HepG2 (cell line): ENCODE measurements at regions not wholly inside any gene's neighbourhood (a gene's known extent, or its start where the extent isn't known, plus 50 kb on each side); places are given as distances from the start of the nearest gene placed in this dataset.

Experiments
- ATRX ChIP-seq: sonication (generic); formaldehyde crosslinking; IDR thresholded peaks from 2 replicates; pipeline ENCODE4 v1.4.0; 2020; ENCODE audit warnings: missing genetic modification reagents, borderline replicate concordance
- EEA1 ChIP-seq: sonication (generic); formaldehyde crosslinking; IDR thresholded peaks from 2 replicates; pipeline ENCODE4 v1.5.1; 2020; ENCODE audit warnings: mild to moderate bottlenecking, missing genetic modification reagents, borderline replicate concordance
- ETV6 ChIP-seq: sonication (generic); formaldehyde crosslinking; conservative IDR thresholded peaks from 2 replicates; pipeline ENCODE4 v1.4.0; 2020; ENCODE audit warnings: missing genetic modification reagents
- FOXP1 ChIP-seq, 2 experiments: fragments of 450-650 bp in 1 of 2; IDR thresholded peaks; 2 replicates each; pipeline ENCODE4 v1.6.1; 2017 to 2018; ENCODE audit warnings: antibody characterized with exemption in 1 of 2
- GATA4 ChIP-seq: sonication (generic); IDR thresholded peaks from 2 replicates; pipeline ENCODE4 v1.6.1; 2016; ENCODE audit warnings: antibody characterized with exemption, low read depth, borderline replicate concordance
- GLI4 ChIP-seq: sonication (generic); formaldehyde crosslinking; IDR thresholded peaks from 2 replicates; pipeline ENCODE4 v1.5.1; 2020; ENCODE audit warnings: missing genetic modification reagents, mild to moderate bottlenecking, moderate library complexity, borderline replicate concordance
- HDAC1 ChIP-seq: sonication (generic); formaldehyde crosslinking; IDR thresholded peaks from 2 replicates; pipeline ENCODE4 v1.5.1; 2020; ENCODE audit warnings: mild to moderate bottlenecking, missing genetic modification reagents
- IKZF1 ChIP-seq: fragments of 450-650 bp; IDR thresholded peaks from 2 replicates; pipeline ENCODE4 v1.7.1; 2016
- IRF2 ChIP-seq: IDR thresholded peaks from 2 replicates; pipeline ENCODE4 v1.6.1; 2018; ENCODE audit warnings: missing genetic modification reagents, missing compliant biosample characterization
- MIER3 ChIP-seq: IDR thresholded peaks from 2 replicates; pipeline ENCODE4 v1.6.1; 2016; ENCODE audit warnings: missing compliant biosample characterization, borderline replicate concordance
- NFATC3 ChIP-seq: sonication (generic); formaldehyde crosslinking; IDR thresholded peaks from 2 replicates; pipeline ENCODE4 v1.5.1; 2020; ENCODE audit warnings: mild to moderate bottlenecking, missing genetic modification reagents
- NONO ChIP-seq, 2 experiments: fragments of 450-650 bp in 1 of 2; sonication (generic) in 1 of 2; formaldehyde crosslinking in 1 of 2; IDR thresholded peaks in 1 of 2; conservative IDR thresholded peaks in 1 of 2; 2 replicates each; pipeline versions ENCODE4 v1.6.1 to v1.8.0; 2017 to 2022; ENCODE audit warnings: mild to moderate bottlenecking in 1 of 2, missing genetic modification reagents in 1 of 2, moderate library complexity in 1 of 2
- POLR2A ChIP-seq, 2 experiments: IDR thresholded peaks; 2 replicates each; pipeline ENCODE4 v1.6.1; 2011; ENCODE audit warnings: low read depth in 2 of 2, low read length in 2 of 2, mild to moderate bottlenecking in 1 of 2, moderate library complexity in 1 of 2; ENCODE audit not compliant: insufficient read depth in 1 of 2
- POLR2AphosphoS2 ChIP-seq: IDR thresholded peaks from 2 replicates; pipeline ENCODE4 v1.6.1; 2011; ENCODE audit warnings: low read depth, low read length, improper control_type of control experiment
- SAFB2 ChIP-seq: sonication (generic); formaldehyde crosslinking; IDR thresholded peaks from 2 replicates; pipeline ENCODE4 v1.5.1; 2020; ENCODE audit warnings: missing genetic modification reagents, low read depth, mild to moderate bottlenecking, borderline replicate concordance
- SETDB1 ChIP-seq: sonication (generic); formaldehyde crosslinking; IDR thresholded peaks from 2 replicates; pipeline ENCODE4 v1.5.1; 2020; ENCODE audit warnings: missing genetic modification reagents, mild to moderate bottlenecking, borderline replicate concordance
- SNAPC2 ChIP-seq: sonication (generic); formaldehyde crosslinking; IDR thresholded peaks from 2 replicates; pipeline ENCODE4 v1.8.1; 2022; ENCODE audit warnings: mild to moderate bottlenecking, missing genetic modification reagents
- ZNF121 ChIP-seq: sonication (generic); formaldehyde crosslinking; IDR thresholded peaks from 2 replicates; pipeline ENCODE4 v1.5.0; 2020; ENCODE audit warnings: mild to moderate bottlenecking, missing genetic modification reagents
- ZNF282 ChIP-seq: fragments of 450-650 bp; IDR thresholded peaks from 2 replicates; pipeline ENCODE4 v1.6.1; 2018; ENCODE audit not compliant: partially characterized antibody
- ZNF30 ChIP-seq: sonication (generic); formaldehyde crosslinking; IDR thresholded peaks from 2 replicates; pipeline ENCODE4 v1.5.0; 2020; ENCODE audit warnings: mild to moderate bottlenecking, missing genetic modification reagents
- ZNF337 ChIP-seq: sonication (generic); formaldehyde crosslinking; IDR thresholded peaks from 2 replicates; pipeline ENCODE4 v1.5.1; 2020; ENCODE audit warnings: missing genetic modification reagents, low read depth, mild to moderate bottlenecking, borderline replicate concordance
- ZNF33B ChIP-seq: sonication (generic); formaldehyde crosslinking; IDR thresholded peaks from 2 replicates; pipeline ENCODE4 v1.5.1; 2020; ENCODE audit warnings: mild to moderate bottlenecking, missing genetic modification reagents
- ZNF543 ChIP-seq: sonication (generic); formaldehyde crosslinking; IDR thresholded peaks from 2 replicates; pipeline ENCODE4 v1.4.0; 2020; ENCODE audit warnings: mild to moderate bottlenecking, missing genetic modification reagents
- ZNF552 ChIP-seq: sonication (generic); formaldehyde crosslinking; IDR thresholded peaks from 2 replicates; pipeline ENCODE4 v1.9.0; 2022; ENCODE audit warnings: missing genetic modification reagents, mild to moderate bottlenecking, borderline replicate concordance
- ZNF572 ChIP-seq: sonication (generic); formaldehyde crosslinking; IDR thresholded peaks from 2 replicates; pipeline ENCODE4 v1.5.1; 2020; ENCODE audit warnings: mild to moderate bottlenecking, missing genetic modification reagents
- ZNF598 ChIP-seq: sonication (generic); formaldehyde crosslinking; IDR thresholded peaks from 2 replicates; pipeline ENCODE4 v1.5.1; 2020; ENCODE audit warnings: mild to moderate bottlenecking, missing genetic modification reagents, borderline replicate concordance
- ZNF629 ChIP-seq: sonication (generic); formaldehyde crosslinking; conservative IDR thresholded peaks from 2 replicates; pipeline ENCODE4 v1.5.0; 2020; ENCODE audit warnings: missing genetic modification reagents
- ZNF775 ChIP-seq: sonication (generic); formaldehyde crosslinking; IDR thresholded peaks from 2 replicates; pipeline ENCODE4 v1.4.0; 2020; ENCODE audit warnings: missing genetic modification reagents, mild to moderate bottlenecking, moderate library complexity, borderline replicate concordance
- ZNF839 ChIP-seq: sonication (generic); formaldehyde crosslinking; IDR thresholded peaks from 2 replicates; pipeline ENCODE4 v1.4.0; 2020; ENCODE audit warnings: missing genetic modification reagents, mild to moderate bottlenecking, borderline replicate concordance
- TF ChIP-seq, protein P1 (sequence below): sonication (generic); formaldehyde crosslinking; IDR thresholded peaks from 2 replicates; pipeline ENCODE4 v1.5.1; 2020; ENCODE audit warnings: missing genetic modification reagents, mild to moderate bottlenecking, borderline replicate concordance
- TF ChIP-seq, protein P2 (sequence below): sonication (generic); formaldehyde crosslinking; IDR thresholded peaks from 2 replicates; pipeline ENCODE4 v1.4.0; 2020; ENCODE audit warnings: low read depth, mild to moderate bottlenecking, missing genetic modification reagents

DNA sequence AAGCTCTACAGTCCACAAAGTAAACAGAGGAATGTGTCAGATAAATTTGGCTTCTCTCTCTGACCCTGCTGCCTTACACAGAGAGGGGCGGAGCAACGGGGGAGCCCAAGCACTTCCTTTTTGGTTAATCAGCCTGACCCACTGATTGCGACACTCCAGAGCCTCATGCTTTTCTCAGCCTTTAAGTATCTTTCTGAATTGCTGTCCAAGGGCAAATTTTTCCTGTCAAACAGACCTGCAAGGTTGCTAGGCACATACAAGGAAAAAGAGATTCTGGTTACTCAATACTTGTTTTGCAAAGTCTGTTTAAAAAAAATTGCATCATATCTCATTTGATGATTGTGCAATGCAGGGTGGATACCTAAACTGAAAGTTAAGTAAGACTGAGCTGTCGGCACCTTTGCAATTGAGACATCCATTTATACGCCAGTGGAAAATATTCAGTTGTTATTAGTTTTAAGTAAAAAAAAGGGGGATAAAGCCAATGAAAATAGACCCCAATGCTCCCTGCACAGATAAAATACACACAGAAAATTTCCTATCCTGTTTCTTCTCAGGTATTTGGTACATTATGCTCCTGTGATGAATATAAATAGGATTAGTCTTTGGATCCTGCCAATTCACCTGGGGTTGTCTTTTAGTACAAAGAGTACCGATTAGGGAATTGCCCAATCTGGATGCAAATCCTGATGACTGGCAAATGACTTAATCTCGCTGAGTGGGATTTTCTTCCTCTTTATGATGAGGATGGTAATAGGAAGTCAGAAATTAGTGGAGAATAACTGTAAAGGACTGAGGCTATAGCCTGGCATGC is 260.2 kb upstream of the TRIB2 start (continued):
- TF ChIP-seq ZNF121 (CRISPR knock-in tag): no peak
- peak; percentile 82; the same call in 1 of the 2 replicates for TF ChIP-seq IRF2
- TF ChIP-seq POLR2A (IDR thresholded peaks at IDR 0.05; ENCODE audit: insufficient read depth in 1 of 2, low read depth in 2 of 2, low read length in 2 of 2): no peak
- no peak for TF ChIP-seq ZNF598 (CRISPR knock-in tag)
- TF ChIP-seq ZNF775 (CRISPR knock-in tag): no peak
- TF ChIP-seq FOXP1 (IDR thresholded peaks at IDR 0.05): no peak
- peak; percentile 88 for TF ChIP-seq FOXP1 (CRISPR knock-in tag; IDR thresholded peaks at IDR 0.05)
- TF ChIP-seq ZNF282: no peak
- no peak for TF ChIP-seq ETV6 (CRISPR knock-in tag)
- no peak for TF ChIP-seq NONO (IDR thresholded peaks at IDR 0.05)
- TF ChIP-seq NONO (CRISPR knock-in tag; conservative IDR thresholded peaks at IDR 0.05): peak; percentile 64
- TF ChIP-seq ZNF30 (CRISPR knock-in tag): no peak
- TF ChIP-seq SETDB1 (CRISPR knock-in tag): no peak
- TF ChIP-seq GLI4 (CRISPR knock-in tag): no peak
- TF ChIP-seq ZNF337 (CRISPR knock-in tag): no peak
- TF ChIP-seq ZNF543: no peak
- TF ChIP-seq MIER3 (CRISPR knock-in tag): peak; percentile 86; the same call in 1 of the 2 replicates
- no peak for TF ChIP-seq SNAPC2 (CRISPR knock-in tag)
- TF ChIP-seq, protein P1, sequence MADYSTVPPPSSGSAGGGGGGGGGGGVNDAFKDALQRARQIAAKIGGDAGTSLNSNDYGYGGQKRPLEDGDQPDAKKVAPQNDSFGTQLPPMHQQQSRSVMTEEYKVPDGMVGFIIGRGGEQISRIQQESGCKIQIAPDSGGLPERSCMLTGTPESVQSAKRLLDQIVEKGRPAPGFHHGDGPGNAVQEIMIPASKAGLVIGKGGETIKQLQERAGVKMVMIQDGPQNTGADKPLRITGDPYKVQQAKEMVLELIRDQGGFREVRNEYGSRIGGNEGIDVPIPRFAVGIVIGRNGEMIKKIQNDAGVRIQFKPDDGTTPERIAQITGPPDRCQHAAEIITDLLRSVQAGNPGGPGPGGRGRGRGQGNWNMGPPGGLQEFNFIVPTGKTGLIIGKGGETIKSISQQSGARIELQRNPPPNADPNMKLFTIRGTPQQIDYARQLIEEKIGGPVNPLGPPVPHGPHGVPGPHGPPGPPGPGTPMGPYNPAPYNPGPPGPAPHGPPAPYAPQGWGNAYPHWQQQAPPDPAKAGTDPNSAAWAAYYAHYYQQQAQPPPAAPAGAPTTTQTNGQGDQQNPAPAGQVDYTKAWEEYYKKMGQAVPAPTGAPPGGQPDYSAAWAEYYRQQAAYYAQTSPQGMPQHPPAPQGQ (CRISPR knock-in tag): no peak
- peak; percentile 45; the same call in 1 of the 2 replicates for TF ChIP-seq HDAC1 (CRISPR knock-in tag)
- no peak for TF ChIP-seq IKZF1
- TF ChIP-seq ZNF839 (CRISPR knock-in tag): no peak
- TF ChIP-seq EEA1 (CRISPR knock-in tag): no peak
- TF ChIP-seq GATA4: no peak
- TF ChIP-seq ZNF572 (CRISPR knock-in tag): no peak
- no peak for TF ChIP-seq SAFB2 (CRISPR knock-in tag)
- TF ChIP-seq, protein P2, sequence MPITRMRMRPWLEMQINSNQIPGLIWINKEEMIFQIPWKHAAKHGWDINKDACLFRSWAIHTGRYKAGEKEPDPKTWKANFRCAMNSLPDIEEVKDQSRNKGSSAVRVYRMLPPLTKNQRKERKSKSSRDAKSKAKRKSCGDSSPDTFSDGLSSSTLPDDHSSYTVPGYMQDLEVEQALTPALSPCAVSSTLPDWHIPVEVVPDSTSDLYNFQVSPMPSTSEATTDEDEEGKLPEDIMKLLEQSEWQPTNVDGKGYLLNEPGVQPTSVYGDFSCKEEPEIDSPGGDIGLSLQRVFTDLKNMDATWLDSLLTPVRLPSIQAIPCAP (CRISPR knock-in tag): no peak
- 0 out of 2 replicates have a peak, but pooled peaks have one; percentile 22 for TF ChIP-seq ZNF629
- no peak for TF ChIP-seq ZNF552 (CRISPR knock-in tag)
- TF ChIP-seq ATRX: no peak
- TF ChIP-seq NFATC3 (CRISPR knock-in tag): no peak
- TF ChIP-seq ZNF33B (CRISPR knock-in tag): no peak
- TF ChIP-seq POLR2AphosphoS2: no peak
